ENCODE measurements at regions not wholly inside any gene's neighbourhood (a gene's known extent, or its start where the extent isn't known, plus 50 kb on each side); places are given as distances from the start of the nearest gene placed in this dataset.

GRCh38 chr14:97956581-97957340 lies 1159.6 kb downstream of the VRK1 start:
- Mint-ChIP-seq H3K4me3 (no peak overlapping the region), H3K4me1 (peaks cover 22% of the 10 kb centered on the region), H3K27me3 (no peaks in the 10 kb centered on the region), H3K36me3 (ENCODE audit: insufficient read depth) (peaks cover 7% of the 10 kb centered on the region), H3K9me3 (peaks cover 5% of the 10 kb centered on the region), H3K27ac (ENCODE audit: low read depth) (no peak overlapping the region)
- DNase-seq (ENCODE audit: low spot score in 2 of 2) (no peak), ATAC-seq (replicated peaks; ENCODE audit: extremely low read depth, poor library complexity, severe bottlenecking) (no peak)

- H3K4me1 Mint-ChIP-seq, result peaks cover 30% of the 10 kb centered on the region
- no peak overlapping the region for H3K4me3 Mint-ChIP-seq
- no peak for DNase-seq (ENCODE audit: low spot score in 2 of 2)
- H3K27ac Mint-ChIP-seq (ENCODE audit: low read depth), result no peak overlapping the region
- H3K27me3 Mint-ChIP-seq, result no peaks in the 10 kb centered on the region
- peaks cover 5% of the 10 kb centered on the region for H3K9me3 Mint-ChIP-seq
- H3K36me3 Mint-ChIP-seq (ENCODE audit: insufficient read depth), result peaks cover 9% of the 10 kb centered on the region
- ATAC-seq (replicated peaks; ENCODE audit: extremely low read depth, poor library complexity, severe bottlenecking), result no peak
Observed at GRCh38 chr14:97959251-97959650, 1162.1 kb downstream of the VRK1 start.

- H3K9me3 Mint-ChIP-seq, result peaks cover 5% of the 10 kb centered on the region
- DNase-seq (ENCODE audit: low spot score in 2 of 2), result no peak
- no peak overlapping the region for H3K4me3 Mint-ChIP-seq
- H3K27ac Mint-ChIP-seq (ENCODE audit: low read depth), result no peak overlapping the region
- H3K4me1 Mint-ChIP-seq, result peaks cover 29% of the 10 kb centered on the region
- H3K36me3 Mint-ChIP-seq (ENCODE audit: insufficient read depth), result peaks cover 11% of the 10 kb centered on the region
- H3K27me3 Mint-ChIP-seq, result no peaks in the 10 kb centered on the region
- no peak for ATAC-seq (replicated peaks; ENCODE audit: extremely low read depth, poor library complexity, severe bottlenecking)
Observed at GRCh38 chr14:97960436-97960835, 1163.3 kb downstream of the VRK1 start.

GRCh38 chr14:97970222-97970621 lies 1173.0 kb downstream of the VRK1 start:
- H3K27me3 Mint-ChIP-seq, result no peaks in the 10 kb centered on the region
- DNase-seq (ENCODE audit: low spot score in 2 of 2), result no peak
- H3K4me3 Mint-ChIP-seq, result no peak overlapping the region
- ATAC-seq (replicated peaks; ENCODE audit: extremely low read depth, poor library complexity, severe bottlenecking), result no peak
- H3K36me3 Mint-ChIP-seq (ENCODE audit: insufficient read depth), result peaks cover 19% of the 10 kb centered on the region
- peaks cover 61% of the 10 kb centered on the region for H3K4me1 Mint-ChIP-seq
- no peaks in the 10 kb centered on the region for H3K9me3 Mint-ChIP-seq
- H3K27ac Mint-ChIP-seq (ENCODE audit: low read depth), result peak overlapping the region; percentile 66

- no peaks in the 10 kb centered on the region for H3K9me3 Mint-ChIP-seq
- H3K27me3 Mint-ChIP-seq, result no peaks in the 10 kb centered on the region
- peak overlapping the region; percentile 82 for H3K27ac Mint-ChIP-seq (ENCODE audit: low read depth)
- peaks cover 77% of the 10 kb centered on the region for H3K4me1 Mint-ChIP-seq
- DNase-seq (ENCODE audit: low spot score in 2 of 2) (no peak), ATAC-seq (replicated peaks; ENCODE audit: extremely low read depth, poor library complexity, severe bottlenecking) (no peak)
- H3K36me3 Mint-ChIP-seq (ENCODE audit: insufficient read depth), result peaks cover 11% of the 10 kb centered on the region
- H3K4me3 Mint-ChIP-seq, result peak overlapping the region; percentile 75
Observed at GRCh38 chr14:97975216-97975615, 1178.0 kb downstream of the VRK1 start.

GRCh38 chr14:97975962-97976361 lies 1178.8 kb downstream of the VRK1 start:
- H3K4me1 Mint-ChIP-seq, result peaks cover 71% of the 10 kb centered on the region
- H3K36me3 Mint-ChIP-seq (ENCODE audit: insufficient read depth), result peaks cover 11% of the 10 kb centered on the region
- no peaks in the 10 kb centered on the region for H3K9me3 Mint-ChIP-seq
- H3K4me3 Mint-ChIP-seq, result peak overlapping the region; percentile 75
- peak overlapping the region; percentile 82 for H3K27ac Mint-ChIP-seq (ENCODE audit: low read depth)
- ATAC-seq (replicated peaks; ENCODE audit: extremely low read depth, poor library complexity, severe bottlenecking), result no peak
- no peaks in the 10 kb centered on the region for H3K27me3 Mint-ChIP-seq
- DNase-seq (ENCODE audit: low spot score in 2 of 2), result no peak

GRCh38 chr14:97976861-97977260 lies 1179.7 kb downstream of the VRK1 start:
- no peak for ATAC-seq (replicated peaks; ENCODE audit: extremely low read depth, poor library complexity, severe bottlenecking)
- no peak for DNase-seq (ENCODE audit: low spot score in 2 of 2)
- no peaks in the 10 kb centered on the region for H3K9me3 Mint-ChIP-seq
- H3K4me3 Mint-ChIP-seq, result peak overlapping the region; percentile 75
- peaks cover 65% of the 10 kb centered on the region for H3K4me1 Mint-ChIP-seq
- H3K36me3 Mint-ChIP-seq (ENCODE audit: insufficient read depth), result peaks cover 11% of the 10 kb centered on the region
- H3K27ac Mint-ChIP-seq (ENCODE audit: low read depth), result peak overlapping the region; percentile 82
- no peaks in the 10 kb centered on the region for H3K27me3 Mint-ChIP-seq

GRCh38 chr14:97977651-97978261 lies 1180.6 kb downstream of the VRK1 start:
- ATAC-seq (replicated peaks; ENCODE audit: extremely low read depth, poor library complexity, severe bottlenecking) (peak; percentile 87), DNase-seq (ENCODE audit: low spot score in 2 of 2) (peak; percentile 42 to 56)
- no peaks in the 10 kb centered on the region for H3K9me3 Mint-ChIP-seq
- peak overlapping the region; percentile 75 for H3K4me3 Mint-ChIP-seq
- peaks cover 59% of the 10 kb centered on the region for H3K4me1 Mint-ChIP-seq
- peak overlapping the region; percentile 82 for H3K27ac Mint-ChIP-seq (ENCODE audit: low read depth)
- H3K36me3 Mint-ChIP-seq (ENCODE audit: insufficient read depth), result peaks cover 11% of the 10 kb centered on the region
- no peaks in the 10 kb centered on the region for H3K27me3 Mint-ChIP-seq

- H3K4me1 Mint-ChIP-seq, result peaks cover 53% of the 10 kb centered on the region
- H3K27ac Mint-ChIP-seq (ENCODE audit: low read depth), result peak overlapping the region; percentile 82
- no peaks in the 10 kb centered on the region for H3K27me3 Mint-ChIP-seq
- H3K4me3 Mint-ChIP-seq, result peak overlapping the region; percentile 75
- DNase-seq (ENCODE audit: low spot score in 2 of 2), result peak; percentile 30
- no peaks in the 10 kb centered on the region for H3K9me3 Mint-ChIP-seq
- ATAC-seq (replicated peaks; ENCODE audit: extremely low read depth, poor library complexity, severe bottlenecking), result peak; percentile 76
- H3K36me3 Mint-ChIP-seq (ENCODE audit: insufficient read depth), result peaks cover 11% of the 10 kb centered on the region
Observed at GRCh38 chr14:97978341-97978740, 1181.2 kb downstream of the VRK1 start.

GRCh38 chr14:97993508-97994019 lies 1196.4 kb downstream of the VRK1 start:
- Mint-ChIP-seq H3K4me3 (peak overlapping the region; percentile 14), H3K27me3 (no peaks in the 10 kb centered on the region), H3K36me3 (ENCODE audit: insufficient read depth) (peaks cover 5% of the 10 kb centered on the region), H3K27ac (ENCODE audit: low read depth) (peak overlapping the region; percentile 90), H3K4me1 (peaks cover 37% of the 10 kb centered on the region), H3K9me3 (peaks cover 6% of the 10 kb centered on the region)
- ATAC-seq (replicated peaks; ENCODE audit: extremely low read depth, poor library complexity, severe bottlenecking) (peak; percentile 38), DNase-seq (ENCODE audit: low spot score in 2 of 2) (no peak)

GRCh38 chr14:97994020-97994531 lies 1196.9 kb downstream of the VRK1 start:
- H3K36me3 Mint-ChIP-seq (ENCODE audit: insufficient read depth), result peaks cover 5% of the 10 kb centered on the region
- peaks cover 37% of the 10 kb centered on the region for H3K4me1 Mint-ChIP-seq
- peak in 1 of 2 donors; percentile 42 for DNase-seq (ENCODE audit: low spot score in 2 of 2)
- H3K4me3 Mint-ChIP-seq, result peak overlapping the region; percentile 14
- H3K9me3 Mint-ChIP-seq, result peaks cover 6% of the 10 kb centered on the region
- H3K27ac Mint-ChIP-seq (ENCODE audit: low read depth), result peak overlapping the region; percentile 90
- no peaks in the 10 kb centered on the region for H3K27me3 Mint-ChIP-seq
- ATAC-seq (replicated peaks; ENCODE audit: extremely low read depth, poor library complexity, severe bottlenecking), result peak; percentile 91

- Mint-ChIP-seq H3K4me1 (peaks cover 37% of the 10 kb centered on the region), H3K9me3 (peaks cover 6% of the 10 kb centered on the region), H3K36me3 (ENCODE audit: insufficient read depth) (peaks cover 5% of the 10 kb centered on the region), H3K4me3 (no peak overlapping the region), H3K27me3 (no peaks in the 10 kb centered on the region), H3K27ac (ENCODE audit: low read depth) (peak overlapping the region; percentile 90)
- DNase-seq (ENCODE audit: low spot score in 2 of 2) (no peak), ATAC-seq (replicated peaks; ENCODE audit: extremely low read depth, poor library complexity, severe bottlenecking) (no peak)
Observed at GRCh38 chr14:97995038-97995437, 1197.9 kb downstream of the VRK1 start.

- Mint-ChIP-seq H3K36me3 (ENCODE audit: insufficient read depth) (peaks cover 5% of the 10 kb centered on the region), H3K4me3 (peak overlapping the region; percentile 31), H3K9me3 (peaks cover 6% of the 10 kb centered on the region), H3K4me1 (peaks cover 37% of the 10 kb centered on the region), H3K27ac (ENCODE audit: low read depth) (peak overlapping the region; percentile 90), H3K27me3 (no peaks in the 10 kb centered on the region)
- DNase-seq (ENCODE audit: low spot score in 2 of 2) (no peak), ATAC-seq (replicated peaks; ENCODE audit: extremely low read depth, poor library complexity, severe bottlenecking) (no peak)
Observed at GRCh38 chr14:97995531-97995930, 1198.3 kb downstream of the VRK1 start.

All from central memory CD8-positive, alpha-beta T cell (primary cell).